ENCODE measurements at regions not wholly inside any gene's neighbourhood (a gene's known extent, or its start where the extent isn't known, plus 50 kb on each side); places are given as distances from the start of the nearest gene placed in this dataset.

GRCh38 chr2:16271231-16271896 is 331.0 kb downstream of the MYCN start:
- no peak for TF ChIP-seq CTCF (IDR thresholded peaks at IDR 0.05)
- TF ChIP-seq POLR2AphosphoS5 (IDR thresholded peaks at IDR 0.05; ENCODE audit: insufficient read depth in 1 of 2, low read depth in 1 of 2), result no peak
- TF ChIP-seq POLR2A (IDR thresholded peaks at IDR 0.05), result no peak
- Histone ChIP-seq H3K4me3 (no peak overlapping the region), H3K27ac (no peak overlapping the region), H3K9me3 (no peaks in the 10 kb centered on the region), H3K36me3 (no peaks in the 10 kb centered on the region), H3K27me3 (no peaks in the 10 kb centered on the region), H3K4me1 (no peaks in the 10 kb centered on the region)
- DNase-seq (ENCODE audit: extremely low spot score in 2 of 2), result no peak
- intact Hi-C loops (cut with DNase I), result no loop called here

- Histone ChIP-seq H3K27me3 (no peaks in the 10 kb centered on the region), H3K4me3 (no peak overlapping the region), H3K9me3 (no peaks in the 10 kb centered on the region), H3K27ac (no peak overlapping the region), H3K4me1 (no peaks in the 10 kb centered on the region), H3K36me3 (no peaks in the 10 kb centered on the region)
- DNase-seq (ENCODE audit: extremely low spot score in 2 of 2), result peak in 1 of 2 donors; percentile 27
- TF ChIP-seq POLR2AphosphoS5 (IDR thresholded peaks at IDR 0.05; ENCODE audit: insufficient read depth in 1 of 2, low read depth in 1 of 2) (no peak), CTCF (IDR thresholded peaks at IDR 0.05) (no peak), POLR2A (IDR thresholded peaks at IDR 0.05) (no peak)
- intact Hi-C loops (cut with DNase I), result no loop called here
Observed at GRCh38 chr2:16270441-16270840, 330.1 kb downstream of the MYCN start.

DNA sequence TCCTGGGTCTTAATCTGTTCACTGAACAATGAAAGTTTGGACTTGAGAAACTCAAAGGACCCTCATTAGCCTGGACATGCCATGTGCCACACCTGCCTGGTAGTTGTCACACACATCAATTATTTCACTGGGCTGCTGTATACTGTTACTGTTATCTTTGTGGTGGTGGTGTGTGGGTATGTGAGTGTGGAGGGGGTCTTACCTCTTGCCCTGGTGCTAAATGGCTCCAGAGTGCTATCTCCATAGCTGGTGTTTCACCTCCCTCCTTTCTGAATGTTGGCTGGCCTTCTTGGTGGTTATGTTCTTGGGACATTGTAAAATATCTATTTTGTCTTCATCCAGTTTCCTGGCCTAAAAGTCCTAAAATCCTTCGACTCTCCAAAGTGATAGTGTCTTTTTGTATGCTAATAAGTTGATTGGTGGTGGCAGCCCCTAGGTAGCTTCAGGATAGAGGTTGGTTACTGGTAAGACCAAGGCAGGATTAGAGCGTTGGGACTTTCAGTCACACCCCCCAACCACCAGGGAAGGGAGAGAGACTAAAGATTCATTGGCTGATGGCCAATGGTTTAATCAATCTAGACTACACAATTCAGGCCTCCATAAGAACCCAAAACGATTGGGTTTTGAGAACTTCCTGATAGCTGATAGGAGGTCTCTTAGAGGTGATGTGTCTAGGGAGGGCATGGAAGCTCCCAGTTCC is 328.1 kb downstream of the MYCN start:
- Histone ChIP-seq H3K36me3 (no peaks in the 10 kb centered on the region), H3K27ac (no peak overlapping the region), H3K27me3 (no peaks in the 10 kb centered on the region), H3K4me3 (no peak overlapping the region), H3K9me3 (no peaks in the 10 kb centered on the region), H3K4me1 (no peaks in the 10 kb centered on the region)
- peak in 1 of 2 donors; percentile 32 for DNase-seq (ENCODE audit: extremely low spot score in 2 of 2)
- intact Hi-C loops (cut with DNase I), result no loop called here
- TF ChIP-seq POLR2AphosphoS5 (IDR thresholded peaks at IDR 0.05; ENCODE audit: insufficient read depth in 1 of 2, low read depth in 1 of 2) (no peak), CTCF (IDR thresholded peaks at IDR 0.05) (no peak), POLR2A (IDR thresholded peaks at IDR 0.05) (no peak)

- no peaks in the 10 kb centered on the region for H3K4me1 ChIP-seq
- no peak overlapping the region for H3K27ac ChIP-seq
- intact Hi-C loops (cut with DNase I), result no loop called here
- no peaks in the 10 kb centered on the region for H3K9me3 ChIP-seq
- no peaks in the 10 kb centered on the region for H3K27me3 ChIP-seq
- TF ChIP-seq POLR2A (IDR thresholded peaks at IDR 0.05) (no peak), CTCF (IDR thresholded peaks at IDR 0.05) (no peak), POLR2AphosphoS5 (IDR thresholded peaks at IDR 0.05; ENCODE audit: insufficient read depth in 1 of 2, low read depth in 1 of 2) (no peak)
- no peak overlapping the region for H3K4me3 ChIP-seq
- no peaks in the 10 kb centered on the region for H3K36me3 ChIP-seq
- no peak for DNase-seq (ENCODE audit: extremely low spot score in 2 of 2)
Observed at GRCh38 chr2:16266571-16266970, 326.2 kb downstream of the MYCN start.

DNA sequence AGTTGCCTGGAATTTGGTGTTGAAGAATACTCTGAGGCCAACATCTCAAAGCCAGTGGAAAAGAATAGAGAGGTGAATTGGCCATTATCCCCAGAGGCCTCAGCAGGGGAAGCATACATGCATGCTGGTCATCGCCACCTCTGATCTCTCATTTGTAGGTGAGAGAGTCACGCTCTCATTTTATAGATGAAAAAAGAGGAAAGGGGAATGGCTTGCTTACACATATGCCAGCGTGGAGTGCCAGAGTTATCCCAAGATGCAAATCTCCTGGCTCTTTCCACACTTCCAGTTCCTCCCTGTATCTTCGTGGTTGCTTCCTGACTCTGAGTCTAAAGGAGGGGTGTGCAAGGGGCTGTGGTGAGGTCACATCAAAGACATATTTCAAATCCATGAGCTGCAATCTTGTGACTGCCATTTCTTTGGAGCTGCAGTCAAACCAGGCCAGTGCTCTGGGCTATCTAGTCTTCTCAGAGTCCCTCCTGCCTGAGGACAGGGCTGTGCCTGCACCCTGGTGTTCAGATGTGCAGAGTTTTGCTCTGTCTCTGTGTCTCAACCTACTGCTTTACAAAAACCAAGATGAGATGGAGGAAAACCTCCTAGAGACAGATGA is 324.7 kb downstream of the MYCN start:
- no peaks in the 10 kb centered on the region for H3K9me3 ChIP-seq
- H3K4me3 ChIP-seq, result no peak overlapping the region
- no peak for TF ChIP-seq CTCF (IDR thresholded peaks at IDR 0.05)
- TF ChIP-seq POLR2AphosphoS5 (IDR thresholded peaks at IDR 0.05; ENCODE audit: insufficient read depth in 1 of 2, low read depth in 1 of 2), result no peak
- TF ChIP-seq POLR2A (IDR thresholded peaks at IDR 0.05), result no peak
- H3K27me3 ChIP-seq, result no peaks in the 10 kb centered on the region
- DNase-seq (ENCODE audit: extremely low spot score in 2 of 2), result no peak
- no peaks in the 10 kb centered on the region for H3K4me1 ChIP-seq
- intact Hi-C loops (cut with DNase I), result no loop called here
- no peaks in the 10 kb centered on the region for H3K36me3 ChIP-seq
- no peak overlapping the region for H3K27ac ChIP-seq
